Cerebellar cortex (tissue), 1 donor: ENCODE measurements at regions not wholly inside any gene's neighbourhood (a gene's known extent, or its start where the extent isn't known, plus 50 kb on each side); places are given as distances from the start of the nearest gene placed in this dataset.

ENCODE experiments used
- DNase-seq: peaks from one replicate; pipeline ENCODE4 v3.0.0-alpha.2; 2015; ENCODE audit warnings: low spot score

- no peak for DNase-seq
Measured at GRCh38 chr5:125750861-125751186, 672.4 kb upstream of the GRAMD2B start.

DNA sequence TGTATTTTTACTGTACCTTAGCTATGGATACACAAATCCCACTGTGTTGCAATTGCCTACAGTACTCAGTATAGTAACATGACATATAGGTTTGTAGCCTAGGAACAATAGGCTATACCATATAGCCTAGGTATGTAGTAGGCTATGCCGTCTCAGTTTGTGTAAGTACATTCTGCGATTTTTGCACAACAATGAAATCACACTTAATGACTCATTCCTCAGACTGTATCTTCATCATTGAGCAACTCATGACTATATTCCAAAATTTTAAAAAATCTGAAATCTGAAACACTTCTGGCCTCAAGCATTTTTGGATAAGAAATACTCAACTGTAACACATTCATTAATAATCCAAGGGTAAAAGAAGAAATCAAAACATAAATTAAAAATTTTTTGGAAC, 666.8 kb upstream of the GRAMD2B start:
- no peak for DNase-seq

DNA sequence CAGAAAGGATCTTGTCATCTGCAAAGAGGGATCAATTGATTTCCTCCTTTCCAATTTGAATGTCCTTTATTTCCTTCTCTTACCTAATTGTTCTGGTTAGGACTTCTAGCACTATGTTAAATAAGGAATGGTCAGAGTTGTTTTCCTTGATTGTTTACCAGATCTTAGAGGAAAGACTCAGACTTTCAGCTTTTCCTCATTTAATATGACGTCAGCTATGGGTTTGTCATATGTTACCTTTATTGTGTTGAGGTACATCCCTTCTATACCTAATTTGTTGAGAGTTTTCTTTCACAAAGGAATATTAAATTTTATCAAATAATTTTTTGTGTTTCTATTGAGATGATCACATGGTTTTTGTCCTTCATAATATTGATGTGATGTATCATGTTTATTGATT, 656.5 kb upstream of the GRAMD2B start:
- DNase-seq: no peak

- peak; percentile 51 for DNase-seq
Measured at GRCh38 chr5:125775896-125776295, 647.3 kb upstream of the GRAMD2B start.

- no peak for DNase-seq
Measured at GRCh38 chr5:125776656-125777139, 646.5 kb upstream of the GRAMD2B start.

- no peak for DNase-seq
Measured at GRCh38 chr5:125778791-125779190, 644.4 kb upstream of the GRAMD2B start.

DNA sequence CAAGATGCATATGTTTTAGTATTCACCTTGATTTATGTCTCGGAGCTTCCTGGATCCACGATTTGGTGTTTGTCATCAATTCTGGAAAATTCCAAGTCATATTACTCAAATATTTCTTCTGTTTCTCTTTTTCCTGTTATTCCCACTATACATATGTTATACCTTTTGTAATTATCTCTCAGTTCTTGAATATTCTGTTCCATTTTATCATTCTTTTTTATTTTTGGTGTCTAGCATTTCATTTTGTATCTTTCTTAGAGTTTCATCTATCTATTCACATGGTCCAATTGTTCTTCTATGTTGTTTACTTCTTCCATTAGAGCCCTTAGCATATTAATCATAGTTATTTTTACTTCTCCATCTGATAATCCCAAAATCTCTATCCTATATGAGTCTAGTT, 637.8 kb upstream of the GRAMD2B start:
- no peak for DNase-seq

GRCh38 chr5:125786021-125786420, 637.2 kb upstream of the GRAMD2B start:
- no peak for DNase-seq

- no peak for DNase-seq
Measured at GRCh38 chr5:125793470-125793869, 629.7 kb upstream of the GRAMD2B start.

GRCh38 chr5:125794922-125795321, 628.3 kb upstream of the GRAMD2B start:
- no peak for DNase-seq

GRCh38 chr5:125798307-125798706, 624.9 kb upstream of the GRAMD2B start:
- DNase-seq: no peak

GRCh38 chr5:125812651-125813050, 610.6 kb upstream of the GRAMD2B start:
- no peak for DNase-seq

DNA sequence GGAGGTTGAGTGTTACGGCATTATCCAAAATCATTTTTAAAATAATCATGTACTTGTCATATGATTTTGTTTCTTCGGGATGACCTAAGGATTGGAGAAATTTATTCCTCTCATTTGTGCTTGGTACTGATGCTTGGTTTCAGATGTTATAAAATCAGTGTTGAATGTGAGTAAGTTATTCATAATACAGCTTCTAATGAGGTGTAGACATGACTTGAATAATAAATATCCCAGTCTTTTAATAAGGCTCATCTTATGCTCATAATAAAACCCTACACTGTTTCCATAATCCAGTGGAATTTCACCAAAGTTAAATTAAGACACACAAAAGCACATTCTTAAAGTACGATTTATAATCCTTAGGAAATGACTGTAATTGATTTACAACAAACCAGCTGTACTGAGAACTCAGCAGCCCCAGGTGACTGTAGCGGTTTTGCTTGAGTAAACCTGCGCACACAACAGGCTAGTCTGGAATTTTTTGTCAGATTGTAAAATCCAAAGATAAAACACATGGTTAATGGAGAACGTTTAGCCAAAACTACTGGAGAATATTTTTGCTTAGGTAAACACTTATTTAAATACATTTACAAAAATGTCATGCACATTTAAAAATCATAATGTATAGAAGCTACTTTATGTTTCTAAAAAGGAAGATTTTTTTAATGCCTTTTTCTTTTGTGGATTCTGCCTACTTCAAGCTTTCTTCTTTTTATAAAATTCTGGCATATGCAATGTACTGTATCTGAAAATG, 609.8 kb upstream of the GRAMD2B start:
- DNase-seq: no peak

GRCh38 chr5:125814119-125814518, 609.1 kb upstream of the GRAMD2B start:
- DNase-seq: peak; percentile 22

DNA sequence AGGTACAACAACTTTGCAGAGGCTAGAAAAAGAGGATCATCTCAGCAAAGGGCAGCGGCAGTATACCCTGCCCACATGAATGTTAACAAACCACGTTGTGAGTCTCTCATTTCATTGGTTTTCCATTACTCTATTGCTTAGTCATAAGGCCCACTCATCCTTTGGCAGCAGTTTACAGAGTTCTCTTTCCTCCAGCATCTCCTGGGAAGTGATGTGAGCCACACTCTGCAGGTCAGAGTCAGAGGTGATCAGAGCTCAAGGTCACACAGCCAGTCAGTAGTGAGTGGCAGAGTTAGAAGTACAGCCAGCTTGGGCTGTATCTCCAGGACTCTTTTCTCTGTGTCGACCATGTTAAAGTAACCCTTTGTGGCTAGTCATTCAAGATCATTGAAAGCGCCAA, 599.6 kb upstream of the GRAMD2B start:
- DNase-seq: no peak

DNA sequence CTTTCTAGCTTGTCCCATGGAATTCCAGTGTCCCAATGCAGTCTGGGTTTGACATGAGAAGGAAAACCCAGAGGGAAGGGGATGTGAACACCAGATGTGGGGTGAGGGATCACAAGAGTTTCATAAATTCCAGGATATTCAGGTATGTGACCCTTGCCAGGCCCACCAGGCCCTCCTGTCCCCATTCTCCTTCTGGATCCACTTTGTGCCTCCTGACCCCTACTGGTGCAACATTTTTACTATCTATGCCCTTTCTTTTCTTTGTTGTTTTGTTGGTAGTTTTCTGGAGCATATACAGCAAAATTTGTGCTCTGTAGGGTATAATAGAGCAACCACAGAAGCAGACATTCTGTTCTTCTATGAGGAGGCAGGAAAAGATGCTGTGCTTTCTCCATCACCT, 597.0 kb upstream of the GRAMD2B start:
- DNase-seq: no peak

- no peak for DNase-seq
Measured at GRCh38 chr5:125829349-125829748, 593.9 kb upstream of the GRAMD2B start.

- DNase-seq: no peak
Measured at GRCh38 chr5:125833398-125833797, 589.8 kb upstream of the GRAMD2B start.

DNA sequence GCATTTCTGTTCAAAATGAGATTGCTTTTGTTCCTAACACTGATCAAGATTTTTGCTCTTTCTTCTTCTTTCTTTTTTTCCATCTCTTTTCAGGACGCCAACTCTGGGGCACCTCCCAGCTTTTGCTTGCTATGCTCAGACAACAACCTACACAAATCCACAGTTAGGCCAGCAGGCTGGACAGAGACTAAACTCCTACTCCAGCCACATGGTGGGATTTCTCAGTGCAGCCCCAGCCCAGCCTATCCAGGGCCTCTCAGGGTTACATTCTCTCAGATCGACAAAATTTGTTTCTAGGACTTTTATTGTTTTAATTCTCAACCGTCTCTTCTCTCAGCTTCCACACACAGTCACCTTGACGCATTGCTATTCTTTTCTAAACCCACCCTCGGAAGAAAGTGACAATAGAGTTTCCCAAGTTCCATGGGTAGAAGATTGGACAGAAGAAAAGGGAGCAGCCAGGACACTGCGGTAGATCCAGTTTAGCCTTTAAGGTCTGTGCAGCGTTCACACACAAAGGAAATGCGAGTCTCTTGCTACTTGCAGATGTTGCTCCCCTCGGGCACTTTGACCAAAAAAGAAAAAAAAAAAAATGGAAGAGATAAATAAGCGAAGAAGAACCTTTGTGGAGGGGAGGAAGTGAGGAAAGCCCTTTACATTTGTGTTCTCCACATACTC, 588.6 kb upstream of the GRAMD2B start:
- no peak for DNase-seq

- peak; percentile 71 for DNase-seq
Measured at GRCh38 chr5:125835293-125836172, 587.7 kb upstream of the GRAMD2B start.

DNA sequence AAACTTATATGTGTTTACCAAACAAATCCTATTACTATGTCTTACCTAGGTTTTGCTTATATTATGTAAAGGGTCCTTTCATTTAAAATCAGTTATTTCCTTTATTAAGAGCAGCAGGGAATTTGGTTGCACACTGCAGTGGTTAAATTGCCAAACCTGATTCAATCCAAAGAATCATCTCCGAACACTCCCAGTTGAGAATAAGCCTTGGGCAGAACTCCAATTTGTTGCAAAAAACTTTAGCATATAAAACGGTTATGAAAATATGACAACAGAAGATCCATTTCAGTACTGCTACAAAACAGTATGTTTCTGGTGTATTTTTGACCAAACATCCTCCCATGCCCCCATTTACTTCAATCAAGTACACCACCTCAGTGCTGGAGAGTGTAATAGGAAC, 587.0 kb upstream of the GRAMD2B start:
- DNase-seq: no peak

DNA sequence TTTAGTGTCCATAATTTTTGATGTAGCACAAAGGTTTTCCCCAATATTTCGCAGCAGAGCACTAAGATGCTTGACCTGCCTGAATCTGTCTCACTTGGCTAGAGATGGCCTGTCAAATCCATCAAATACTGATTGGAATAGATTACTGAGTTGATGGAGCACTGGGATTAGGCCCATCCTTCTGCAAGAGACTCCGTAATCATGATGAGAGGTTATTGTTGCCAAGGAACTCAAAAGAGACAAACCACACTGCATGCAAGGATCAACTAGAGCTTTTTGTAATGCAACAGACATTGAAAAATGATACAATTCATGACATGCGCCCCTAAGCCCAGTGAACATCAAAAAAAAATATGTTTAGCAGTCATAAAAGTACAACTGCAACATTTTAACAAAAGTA, 585.3 kb upstream of the GRAMD2B start:
- no peak for DNase-seq

- no peak for DNase-seq
Measured at GRCh38 chr5:125847561-125847960, 575.6 kb upstream of the GRAMD2B start.
